ENCODE measurements at regions not wholly inside any gene's neighbourhood (a gene's known extent, or its start where the extent isn't known, plus 50 kb on each side); places are given as distances from the start of the nearest gene placed in this dataset.

- no peak for TF ChIP-seq EZH2 (IDR thresholded peaks at IDR 0.05)
- no peak for TF ChIP-seq POLR2AphosphoS5 (IDR thresholded peaks at IDR 0.05; ENCODE audit: borderline replicate concordance, low read depth, low read length)
- no peak for TF ChIP-seq FOXP2 (optimal IDR thresholded peaks at IDR 0.05; ENCODE audit: control extremely low read depth, extremely low read length, insufficient read depth)
Observed at GRCh38 chr13:104837756-104838155, 1697.7 kb downstream of the EFNB2 start.

Measured in SK-N-MC (cell line).